ENCODE measurements at regions not wholly inside any gene's neighbourhood (a gene's known extent, or its start where the extent isn't known, plus 50 kb on each side); places are given as distances from the start of the nearest gene placed in this dataset.
"Not testable (repeated sequence)": the region's sequence is repeated elsewhere in the genome, so short reads cannot be mapped to it uniquely, and the experiment has no call there.

DNA sequence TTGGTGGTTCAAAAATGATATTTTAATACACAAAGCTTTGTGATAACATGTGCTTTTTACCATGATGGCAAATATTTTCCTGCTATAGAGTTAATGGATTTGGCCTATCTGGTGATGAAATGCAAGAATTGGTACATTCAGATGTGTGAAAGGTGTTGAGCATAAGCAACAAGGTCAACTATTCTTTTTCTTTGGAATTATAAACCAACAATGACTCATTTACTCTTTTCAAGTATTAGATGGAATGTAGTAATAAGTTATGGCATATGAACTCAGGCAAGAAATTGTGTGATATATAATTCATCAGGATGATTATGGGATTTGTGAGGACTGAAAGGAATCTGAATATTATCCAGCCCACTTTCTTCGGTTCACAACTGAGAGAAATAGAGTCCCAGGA, 471.4 kb downstream of the ETNK1 start:
- DNase-seq = no peak

DNA sequence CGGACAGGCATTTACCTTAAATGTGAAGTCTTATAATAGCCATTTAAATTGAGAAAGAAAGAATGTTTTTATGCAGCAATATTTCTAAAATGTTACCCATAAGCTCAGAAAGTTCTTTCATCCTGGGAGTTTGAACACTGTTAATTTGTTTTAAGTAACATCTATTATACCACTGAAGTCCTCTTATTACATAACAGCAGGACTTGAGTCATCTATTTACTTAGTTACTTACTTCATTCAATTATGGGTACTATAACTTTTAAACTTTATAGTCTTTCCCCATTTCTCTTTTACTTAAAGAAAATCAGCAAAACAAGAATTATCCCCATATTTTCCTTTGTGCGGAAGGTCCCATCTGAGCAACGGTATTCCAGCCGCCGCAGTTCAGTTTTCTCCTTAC, 473.1 kb downstream of the ETNK1 start:
- no peak for DNase-seq

DNA sequence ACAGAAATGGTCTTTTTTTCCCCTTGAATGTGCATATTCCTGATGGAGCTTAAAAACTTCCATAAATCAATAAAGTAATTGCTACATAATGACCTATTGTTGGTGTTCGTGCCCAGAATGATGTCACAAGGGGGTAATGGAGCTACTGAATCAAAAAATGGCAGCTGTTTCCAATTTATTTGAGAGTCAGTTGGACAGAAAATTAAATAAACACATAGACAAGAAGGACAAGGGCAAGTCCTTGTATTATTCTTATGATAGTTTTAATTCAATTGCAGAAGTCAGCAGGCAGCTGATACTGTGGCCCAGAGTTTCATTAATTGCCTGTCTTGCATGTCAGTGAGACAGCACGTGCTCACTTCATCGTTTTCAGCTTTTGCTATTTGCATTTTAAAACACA, 473.5 kb downstream of the ETNK1 start:
- DNase-seq = no peak

DNA sequence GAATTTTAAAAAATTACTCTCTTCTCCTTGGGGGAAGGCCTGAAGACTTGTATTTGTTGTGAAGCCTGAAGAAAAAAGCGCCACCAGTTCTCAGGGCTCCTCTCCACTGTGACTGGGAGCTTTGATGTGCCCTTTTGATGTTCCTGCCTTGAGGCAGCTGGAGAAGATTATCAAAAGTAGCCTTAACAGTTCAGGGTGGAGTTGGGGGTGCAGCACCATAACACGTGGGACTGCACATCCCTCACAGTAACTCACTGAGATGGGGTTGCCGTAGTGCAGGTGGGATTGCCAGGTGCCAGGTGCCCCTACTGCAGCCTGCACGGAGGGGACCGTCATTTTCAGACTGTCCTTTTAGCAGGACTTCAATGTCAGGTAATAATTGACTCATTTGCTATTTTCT, 474.1 kb downstream of the ETNK1 start:
- no peak for DNase-seq

DNA sequence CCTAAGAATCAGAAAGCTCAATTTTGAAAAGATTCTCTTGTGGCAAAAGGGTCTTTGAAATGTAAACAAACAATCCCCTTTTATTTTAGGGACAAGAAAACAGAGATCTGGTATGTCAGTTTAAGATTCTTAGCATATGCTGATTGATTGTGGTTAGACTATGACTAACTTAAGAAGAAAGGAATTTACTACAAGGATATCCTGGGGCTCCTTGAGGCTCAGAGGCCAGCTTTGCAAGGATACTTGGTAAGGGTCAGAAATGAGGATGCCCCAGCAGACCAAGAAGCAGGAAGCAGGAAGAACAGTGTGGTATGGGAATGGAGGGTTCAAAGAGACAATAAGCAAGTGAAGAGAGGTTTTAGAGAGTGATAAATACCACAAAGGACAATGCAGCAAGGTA, 474.6 kb downstream of the ETNK1 start:
- no peak for DNase-seq

DNA sequence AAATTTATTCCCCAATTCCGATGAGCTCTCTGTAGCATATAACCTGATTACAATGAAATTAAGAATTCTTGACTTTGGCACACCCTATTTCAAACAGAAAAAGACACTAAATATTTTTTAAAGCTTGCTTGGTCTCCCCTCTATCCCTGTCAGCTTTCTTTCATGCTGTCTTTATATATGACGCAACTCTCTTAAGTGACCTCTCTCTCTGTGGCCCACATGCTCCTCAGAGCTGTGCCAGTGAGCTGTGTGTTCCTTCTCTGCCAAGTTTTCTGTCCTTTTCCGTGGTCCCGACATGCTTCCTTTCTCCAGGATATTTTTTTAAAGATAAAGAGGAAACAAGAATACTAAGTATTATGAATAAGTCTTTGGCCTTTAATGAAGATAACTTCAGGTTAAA, 484.0 kb downstream of the ETNK1 start:
- no peak for DNase-seq

DNA sequence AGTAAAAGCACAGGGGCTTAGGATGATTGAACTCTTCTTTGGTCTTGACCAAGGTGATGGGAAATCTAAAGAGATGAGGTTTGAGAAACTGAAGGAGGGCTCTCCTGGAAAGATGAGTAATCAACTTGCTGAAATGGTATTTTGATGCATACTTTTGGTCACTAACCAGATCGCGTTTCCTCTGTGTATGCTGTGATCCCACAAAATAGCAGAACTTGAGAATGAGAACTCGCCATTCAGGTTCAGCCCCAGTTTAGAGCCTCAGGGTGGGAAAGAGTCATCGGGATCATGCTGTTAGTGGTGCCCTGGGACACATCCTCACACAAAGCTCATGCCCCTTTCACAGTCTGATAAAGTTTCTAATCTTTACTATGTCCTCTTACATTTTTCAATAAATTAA, 488.8 kb downstream of the ETNK1 start:
- DNase-seq = no peak

DNA sequence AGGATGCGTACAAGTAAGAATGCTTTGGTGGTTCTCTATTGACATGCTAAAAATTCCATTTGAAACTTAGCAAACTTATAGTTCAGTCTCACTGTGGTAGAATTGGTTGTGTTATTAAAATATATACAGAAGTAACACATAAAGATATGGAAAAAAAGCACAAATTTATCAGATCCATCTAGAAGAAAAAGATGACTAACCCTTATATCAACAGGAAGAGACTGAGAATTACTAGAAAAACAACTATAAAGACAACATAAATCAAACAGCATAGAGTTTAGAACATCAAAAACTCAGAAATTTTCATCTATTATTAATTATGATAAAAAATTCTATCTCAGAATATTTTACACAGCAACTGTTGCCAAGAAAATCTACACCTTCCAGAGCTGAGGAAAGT, 491.0 kb downstream of the ETNK1 start:
- DNase-seq = no peak

DNA sequence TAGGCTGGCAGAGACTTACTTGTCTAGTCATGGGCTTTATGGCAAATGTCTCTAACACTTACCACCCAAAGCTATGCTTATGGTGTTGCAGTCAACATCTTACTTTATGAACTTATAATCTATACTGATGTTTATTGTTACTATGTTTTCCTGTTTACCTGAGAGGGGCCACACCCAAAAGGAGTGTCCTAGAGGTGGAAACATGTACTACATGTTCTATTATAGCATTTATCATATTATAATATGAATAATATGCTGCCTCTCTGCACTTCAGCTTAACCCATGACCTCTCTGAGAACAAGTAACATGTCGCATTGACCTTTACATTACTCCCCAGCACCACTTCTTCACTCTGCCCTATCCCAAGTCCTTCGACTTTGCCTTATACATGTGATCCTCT, 501.8 kb downstream of the ETNK1 start:
- DNase-seq = no peak

DNA sequence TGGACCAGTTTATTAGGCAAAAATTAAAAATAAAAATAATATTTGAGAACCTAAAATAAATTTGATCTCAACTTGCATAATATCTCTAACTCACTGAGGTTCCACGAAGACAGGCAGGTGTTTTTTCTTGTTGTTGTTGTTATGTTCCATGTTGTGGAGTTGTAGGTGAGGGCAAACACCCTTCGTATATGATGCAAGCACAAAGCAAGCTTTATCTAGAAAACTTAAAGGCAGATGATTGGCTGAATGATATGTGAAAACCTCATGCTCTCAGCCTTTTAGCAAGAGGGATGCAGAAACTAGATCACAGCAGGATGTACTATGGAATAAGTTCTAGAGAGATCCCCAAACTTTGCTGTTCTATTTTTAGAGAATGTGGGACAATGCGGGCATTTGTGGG, 502.7 kb downstream of the ETNK1 start:
- DNase-seq = no peak

DNA sequence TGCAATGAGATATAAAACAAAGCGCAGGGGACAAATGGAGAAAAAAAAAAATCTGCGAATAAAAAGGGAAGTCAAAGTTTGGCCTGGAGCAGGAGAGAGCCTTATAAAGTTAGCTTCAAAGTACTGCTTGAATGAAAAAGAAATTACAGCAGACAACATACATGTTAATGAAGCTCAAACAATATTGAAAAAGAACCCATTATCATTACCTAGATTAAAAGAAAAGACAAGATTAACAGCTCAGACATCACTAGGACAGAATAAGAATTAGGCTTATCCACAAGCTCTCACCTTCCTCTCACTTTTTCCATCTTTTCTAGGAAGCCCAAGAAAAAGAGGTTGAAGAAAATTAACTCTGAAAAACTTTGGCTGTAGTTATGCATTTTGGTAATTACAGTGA, 503.5 kb downstream of the ETNK1 start:
- no peak for DNase-seq

DNA sequence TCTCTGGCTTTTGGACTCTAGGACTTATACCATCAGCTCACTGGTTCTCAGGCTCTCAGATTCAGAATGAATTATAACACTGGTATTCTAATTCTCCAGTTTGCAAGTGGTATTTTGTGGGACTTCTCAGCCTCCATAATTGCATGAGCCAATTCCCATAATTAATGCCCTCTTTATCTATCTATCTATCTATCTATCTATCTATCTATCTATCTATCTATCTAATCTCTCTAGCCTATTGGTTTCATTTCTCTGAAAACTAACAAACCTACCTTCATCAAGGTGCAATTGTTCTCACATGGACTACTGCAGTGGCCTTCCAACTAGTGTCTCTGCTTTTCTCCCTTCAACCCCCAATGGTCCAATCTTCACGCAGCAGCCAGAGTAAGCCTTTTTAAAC, 507.4 kb downstream of the ETNK1 start:
- DNase-seq = no peak

DNA sequence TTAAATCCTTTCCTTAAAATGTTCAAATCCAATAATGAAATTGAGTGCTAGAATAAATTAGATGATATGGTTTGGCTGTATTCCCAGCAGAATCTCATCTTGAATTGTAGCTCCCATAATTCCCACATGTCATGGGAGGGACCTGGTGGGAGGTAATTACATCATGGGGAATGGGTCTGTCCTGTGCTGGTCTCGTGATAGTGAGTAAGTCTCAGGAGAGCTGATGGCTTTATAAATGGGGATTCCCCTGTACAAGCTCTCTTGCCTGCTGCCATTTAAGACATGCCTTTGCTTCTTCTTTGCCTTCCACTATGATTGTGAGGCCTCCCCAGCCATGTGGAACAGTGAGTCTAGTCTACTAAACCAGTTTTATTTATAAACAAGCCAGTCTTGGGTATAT, 508.5 kb downstream of the ETNK1 start:
- no peak for DNase-seq

DNA sequence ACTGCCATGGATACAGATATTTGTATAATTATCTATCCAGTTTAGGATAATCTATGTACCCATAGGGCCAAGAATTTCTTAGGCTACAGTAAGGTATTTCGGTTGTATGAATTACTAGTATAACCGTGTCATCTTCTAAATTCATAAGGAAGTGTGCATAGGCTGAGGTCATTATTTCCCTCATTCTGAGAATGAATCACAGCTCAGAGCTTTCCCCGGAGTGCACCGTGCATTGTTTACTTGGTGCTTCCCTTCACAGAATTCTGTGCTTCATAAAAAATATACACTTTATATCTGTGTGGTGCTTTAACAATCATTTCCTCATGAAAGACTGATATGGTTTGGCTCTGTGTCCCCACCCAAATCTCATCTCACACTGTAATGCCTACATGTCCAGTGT, 514.1 kb downstream of the ETNK1 start:
- no peak for DNase-seq

DNA sequence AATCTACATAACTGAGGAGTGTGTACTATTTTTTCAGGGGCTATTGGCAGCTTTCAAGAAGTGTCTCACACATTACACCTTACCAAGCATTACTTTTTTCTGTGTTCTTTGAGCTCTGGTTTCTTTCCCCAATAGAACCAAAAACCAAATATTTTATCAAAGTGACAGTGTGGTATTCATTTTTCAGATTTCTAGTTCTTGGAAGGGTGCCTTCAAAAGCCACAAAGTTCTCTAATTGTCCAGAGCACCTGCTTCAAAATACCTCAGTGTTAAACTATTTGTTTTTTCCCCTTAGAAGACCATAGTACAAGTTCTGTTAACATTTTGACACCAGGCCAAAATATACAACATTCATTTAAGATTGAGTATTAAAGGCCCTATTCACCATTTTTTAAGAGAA, 515.7 kb downstream of the ETNK1 start:
- no peak for DNase-seq

DNA sequence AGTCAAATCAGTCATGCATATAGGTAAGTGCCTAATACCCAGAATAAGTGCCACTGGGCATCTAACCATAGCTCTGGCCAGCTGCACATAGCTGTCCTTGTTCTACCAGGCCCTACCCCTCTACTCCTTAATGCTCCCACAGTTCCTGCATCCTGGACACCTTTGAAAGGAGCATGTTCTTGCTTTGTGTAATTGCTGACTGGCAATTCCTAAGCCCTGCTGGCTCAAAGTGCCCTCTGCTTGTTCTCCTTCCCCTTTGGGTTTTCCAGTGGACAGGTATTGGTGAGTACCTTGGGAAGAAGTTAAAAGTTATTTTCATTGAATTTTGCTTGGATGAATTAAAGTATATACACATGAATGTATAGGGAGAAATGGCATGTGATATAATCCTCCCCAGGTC, 516.4 kb downstream of the ETNK1 start:
- no peak for DNase-seq

DNA sequence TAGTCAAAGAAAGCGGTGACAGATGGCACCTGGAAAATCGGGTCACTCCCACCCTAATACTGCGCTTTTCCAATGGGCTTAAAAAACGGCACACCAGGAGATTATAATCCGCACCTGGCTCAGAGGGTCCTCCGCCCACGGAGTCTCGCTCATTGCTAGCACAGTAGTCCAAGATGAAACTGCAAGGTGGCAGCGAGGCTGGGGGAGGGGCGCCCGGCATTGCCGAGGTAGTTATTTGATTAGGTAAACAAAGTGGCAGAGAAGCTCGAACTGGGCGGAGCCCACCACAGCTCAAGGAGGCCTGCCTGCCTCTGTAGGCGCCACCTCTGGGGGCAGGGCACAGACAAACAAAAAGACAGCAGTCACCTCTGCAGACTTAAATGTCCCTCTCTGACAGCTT, 521.1 kb downstream of the ETNK1 start:
- DNase-seq = not testable (repeated sequence)

DNA sequence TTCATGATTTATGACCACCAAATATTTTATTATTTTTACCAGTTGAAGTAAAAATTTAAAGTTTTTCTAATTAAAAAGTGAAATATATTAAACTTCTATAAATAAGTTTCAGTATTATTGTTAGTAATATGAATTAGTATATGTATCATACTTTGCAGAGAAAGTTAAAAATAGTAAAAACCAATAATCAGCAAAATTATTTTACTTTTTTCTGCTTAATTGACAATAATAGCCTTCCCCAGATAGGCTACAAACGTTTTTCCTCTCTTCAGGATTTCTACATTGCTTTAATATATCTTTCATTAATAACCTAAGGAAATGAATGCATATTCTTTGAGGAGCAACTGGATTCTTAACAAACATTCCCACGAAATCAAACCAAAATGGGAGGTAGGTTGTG, 543.5 kb downstream of the ETNK1 start:
- DNase-seq = no peak

DNA sequence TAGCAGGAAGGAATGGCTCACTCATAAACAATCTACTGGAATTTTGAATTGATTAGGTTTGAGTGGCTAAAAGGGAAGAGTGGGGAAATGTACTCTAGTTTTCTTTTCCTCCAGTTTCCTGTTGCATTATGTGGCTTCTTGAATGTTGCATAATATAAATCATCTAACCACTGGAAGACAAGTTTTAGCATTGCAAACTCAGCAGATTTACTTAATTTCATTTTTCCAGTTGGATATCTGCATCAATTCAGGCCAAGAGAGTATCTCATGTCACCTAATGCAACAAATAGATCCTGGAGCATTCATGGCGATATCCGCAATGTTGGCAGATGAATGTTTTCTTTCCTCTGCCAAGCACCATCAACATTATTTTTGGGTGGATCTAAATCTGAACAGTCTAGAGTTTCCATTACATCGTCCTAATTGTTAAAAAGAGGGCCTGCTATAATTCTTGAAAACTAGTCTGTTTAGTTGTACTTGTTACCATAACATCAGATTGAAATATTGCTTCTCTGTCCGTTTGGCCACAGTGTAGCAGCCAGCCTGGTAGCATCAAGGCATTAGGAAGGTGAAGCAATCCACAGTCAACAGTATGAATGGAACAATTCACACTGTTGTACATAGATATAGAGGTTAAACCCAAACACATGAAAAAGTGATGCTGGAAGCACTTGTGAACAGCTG, 544.2 kb downstream of the ETNK1 start:
- DNase-seq = no peak

DNA sequence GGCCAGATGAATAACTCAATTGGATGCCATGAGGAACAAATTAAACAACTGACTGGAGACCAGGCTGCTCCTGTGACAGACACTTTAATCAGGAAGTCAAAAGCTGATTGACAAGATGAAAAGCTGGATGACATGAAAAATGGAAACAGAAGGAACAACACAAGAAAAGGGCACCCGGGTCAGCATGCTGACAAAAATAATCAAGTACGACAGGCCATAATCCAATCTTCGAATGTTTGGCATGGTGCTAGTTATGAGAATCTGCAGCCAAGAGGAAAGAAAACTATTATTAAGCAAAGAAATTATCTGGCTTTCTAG, 544.7 kb downstream of the ETNK1 start:
- no peak for DNase-seq

DNA sequence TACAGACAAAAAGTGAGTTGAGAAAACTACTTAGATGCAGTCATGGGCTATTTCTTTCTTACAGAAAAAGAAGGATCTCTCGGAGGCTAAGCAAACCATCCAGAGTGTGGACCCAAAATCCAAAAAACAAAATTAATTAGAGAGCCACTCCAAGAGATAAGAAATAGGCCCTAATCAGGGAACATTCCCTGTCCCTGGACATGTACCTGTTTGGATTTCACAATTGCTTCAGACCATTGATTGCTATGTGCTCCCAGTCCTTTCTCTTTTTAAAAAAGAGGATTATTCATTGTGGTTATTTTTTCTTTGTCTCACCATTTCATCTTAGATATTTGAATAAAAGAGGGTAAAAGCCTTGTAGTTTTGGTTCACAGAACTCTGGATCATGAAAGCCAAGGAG, 549.9 kb downstream of the ETNK1 start:
- DNase-seq = no peak

DNA sequence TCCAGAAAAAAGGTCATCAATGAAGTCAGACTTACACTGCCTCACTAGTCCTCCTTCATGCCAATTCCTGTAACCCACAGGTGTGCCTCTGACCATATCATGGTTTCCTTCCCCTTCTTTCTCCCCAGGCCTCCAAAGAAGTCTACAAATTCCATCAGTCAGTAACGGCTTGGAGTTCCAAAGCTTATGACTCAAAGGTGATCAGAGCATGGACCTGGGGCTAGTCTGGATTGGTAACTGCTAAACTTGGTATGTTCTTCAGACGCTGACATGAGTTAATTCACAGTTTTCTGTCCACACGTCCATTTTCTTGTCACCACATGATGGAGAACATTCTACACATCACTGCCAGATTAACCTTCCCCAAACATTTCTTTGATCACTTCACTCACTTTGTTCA, 560.4 kb downstream of the ETNK1 start:
- no peak for DNase-seq

DNA sequence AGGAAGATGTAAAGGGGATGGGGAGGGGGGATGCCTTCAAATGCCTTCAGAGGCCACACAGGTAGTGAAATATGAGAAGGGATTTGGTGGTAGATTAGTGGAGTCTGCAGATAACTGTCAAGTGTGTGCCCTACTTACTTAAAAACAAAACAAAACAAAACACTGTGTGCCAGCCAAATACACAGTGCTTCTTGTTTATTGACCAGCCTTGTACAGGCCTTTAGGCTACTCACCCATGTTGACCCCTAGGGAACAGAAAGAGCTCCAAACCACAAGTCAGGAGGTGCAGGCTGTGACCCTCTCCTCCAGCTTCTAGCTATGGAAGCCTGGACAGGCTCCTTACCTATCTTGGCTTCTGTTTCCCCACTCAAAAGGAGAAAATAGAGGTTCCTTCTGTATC, 562.0 kb downstream of the ETNK1 start:
- no peak for DNase-seq

DNA sequence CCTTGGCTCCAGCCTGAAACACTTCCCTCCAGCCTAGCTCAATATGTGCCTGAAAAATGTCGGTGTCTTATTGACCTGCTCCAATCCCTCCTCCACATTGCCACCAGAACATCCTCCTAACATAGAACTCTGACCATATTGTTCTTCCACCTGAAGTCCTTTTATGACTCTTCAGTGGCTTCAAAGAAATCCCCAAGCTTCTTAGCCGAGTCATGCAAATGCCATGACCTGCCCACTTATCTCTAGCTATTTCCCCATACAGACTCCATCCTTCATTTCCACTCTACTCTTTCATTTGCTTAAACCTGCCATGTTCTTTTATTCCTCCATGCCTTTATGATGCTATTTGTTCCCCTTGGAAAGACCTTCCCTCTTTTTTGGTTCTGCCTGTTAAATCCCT, 568.6 kb downstream of the ETNK1 start:
- no peak for DNase-seq

DNA sequence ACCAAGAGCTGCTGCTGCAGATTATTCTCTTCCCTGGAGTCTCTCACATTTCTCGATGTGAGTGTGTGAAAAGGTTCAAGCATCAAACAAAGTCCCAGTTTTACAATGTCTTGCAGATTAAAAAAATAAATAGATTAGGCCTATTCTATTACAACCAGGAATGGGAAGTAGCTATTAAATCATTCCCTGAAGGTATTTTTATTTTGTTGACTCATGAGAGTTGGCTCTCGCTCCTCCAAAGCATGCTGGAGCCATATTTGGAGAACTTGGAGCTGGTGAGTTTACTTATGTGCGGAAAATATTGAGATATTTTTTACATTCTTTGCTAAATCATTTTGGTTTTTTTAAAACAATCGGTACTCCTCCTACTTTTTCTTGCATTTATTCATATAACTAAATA, 572.3 kb downstream of the ETNK1 start:
- DNase-seq = no peak

DNA sequence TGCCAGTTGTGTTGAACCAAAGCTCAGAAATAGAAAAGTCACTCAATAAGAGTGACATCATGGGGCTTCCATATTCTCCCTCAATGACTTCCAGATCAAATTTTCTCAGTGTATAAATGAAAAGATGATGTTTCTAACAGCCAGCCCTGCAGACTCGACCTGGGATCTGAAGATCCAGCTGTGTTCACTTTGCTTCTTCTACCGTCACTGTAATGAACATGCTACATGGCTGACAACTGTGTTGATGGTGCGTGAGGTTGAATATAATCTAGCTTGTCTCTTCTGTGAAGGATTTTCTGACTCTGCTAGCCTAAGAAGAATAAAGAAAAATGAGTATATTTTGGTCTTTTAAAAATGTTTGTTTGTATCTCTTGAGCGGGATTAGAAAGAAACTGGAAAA, 577.8 kb downstream of the ETNK1 start:
- DNase-seq = no peak
